HG02970 (cell line): ENCODE measurements at regions not wholly inside any gene's neighbourhood (a gene's known extent, or its start where the extent isn't known, plus 50 kb on each side); places are given as distances from the start of the nearest gene placed in this dataset.

Source experiments
- ATAC-seq: cut with Tn5 transposase; IDR thresholded peaks from one replicate; pipeline ENCODE4 v1.9.1; 2021; ENCODE audit warnings: mild to moderate bottlenecking, moderate library complexity, moderate number of reproducible peaks; ENCODE audit not compliant: unreplicated experiment, low FRiP score

DNA sequence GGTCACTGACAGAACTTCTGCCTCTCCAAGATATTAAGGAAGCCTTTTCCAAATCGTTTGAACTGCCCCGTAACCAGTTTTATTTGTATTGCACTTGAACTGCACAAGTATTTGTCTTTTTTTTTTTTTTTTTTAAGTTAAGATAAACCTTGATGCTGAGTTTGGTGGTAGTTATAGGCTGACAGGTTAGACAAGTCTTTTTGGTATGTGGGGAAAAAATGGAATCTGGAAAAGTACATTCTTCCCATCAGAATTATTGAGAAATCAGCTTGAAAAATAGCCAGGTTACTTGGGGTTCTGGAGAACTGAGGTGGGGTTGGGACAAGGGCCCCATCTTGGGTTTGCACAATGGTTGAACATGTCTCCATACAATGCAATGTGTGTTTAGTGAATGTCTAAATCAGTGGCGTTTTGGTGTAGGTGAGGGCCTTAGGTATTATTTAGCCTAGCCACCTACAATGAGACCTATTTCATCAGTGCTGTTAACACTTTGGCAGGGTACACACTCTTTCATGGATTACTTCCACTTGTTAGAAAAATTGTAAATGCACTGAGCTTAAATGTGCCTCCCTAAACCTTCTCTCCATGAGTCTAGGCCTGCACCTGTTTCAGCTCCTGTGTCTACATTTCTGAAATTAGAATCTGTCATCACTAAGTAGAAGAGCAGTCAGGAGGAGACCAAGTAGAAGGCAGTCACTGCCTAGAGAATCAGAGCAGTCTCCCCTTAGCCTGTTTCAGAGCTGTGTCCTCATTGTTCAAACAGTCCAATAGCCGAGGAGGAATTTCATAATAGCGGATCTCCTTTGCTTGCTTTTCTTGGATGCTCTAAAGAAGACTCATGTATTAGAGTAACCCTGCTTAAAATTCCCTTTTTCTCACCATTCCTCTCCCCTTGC is 140.0 kb upstream of the HMHB1 start:
- ATAC-seq, result no peak

DNA sequence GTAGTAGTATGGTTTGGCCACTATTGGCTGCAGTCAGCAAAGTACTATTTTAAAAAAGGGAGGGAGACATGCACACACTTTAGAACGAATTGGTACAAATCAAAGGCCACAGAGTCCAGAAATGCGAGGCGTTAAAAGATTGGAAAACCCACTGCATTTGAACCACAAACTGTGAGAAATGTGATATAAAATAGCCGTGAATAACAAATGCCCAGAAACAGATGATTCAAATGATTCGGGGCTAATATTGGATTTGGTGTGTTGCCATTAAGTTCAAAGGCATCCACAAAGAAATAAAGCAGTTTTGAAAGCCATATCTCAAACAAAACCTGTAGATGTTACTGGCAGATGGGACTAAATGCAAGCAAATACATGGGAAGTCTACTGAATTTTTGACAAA is 140.9 kb upstream of the HMHB1 start:
- no peak for ATAC-seq

DNA sequence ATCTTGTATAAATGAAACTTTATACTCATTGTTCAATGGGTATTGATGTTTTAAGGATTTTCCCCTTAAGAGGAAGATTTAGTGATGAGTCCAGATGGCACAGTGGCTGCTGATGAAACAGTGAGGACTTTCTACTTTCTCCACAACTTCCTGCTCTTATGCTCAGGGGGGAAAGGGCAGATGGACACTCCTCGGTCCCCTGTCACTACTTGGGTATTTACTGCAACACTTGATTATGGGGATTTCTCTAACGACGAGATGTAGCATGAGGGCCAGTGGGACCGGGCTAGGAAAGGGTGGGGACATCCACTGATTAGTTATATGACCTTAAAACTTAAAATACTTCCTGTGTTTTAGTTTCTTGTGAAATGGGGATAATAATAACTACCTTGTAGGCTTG is 146.1 kb upstream of the HMHB1 start:
- ATAC-seq, result no peak

DNA sequence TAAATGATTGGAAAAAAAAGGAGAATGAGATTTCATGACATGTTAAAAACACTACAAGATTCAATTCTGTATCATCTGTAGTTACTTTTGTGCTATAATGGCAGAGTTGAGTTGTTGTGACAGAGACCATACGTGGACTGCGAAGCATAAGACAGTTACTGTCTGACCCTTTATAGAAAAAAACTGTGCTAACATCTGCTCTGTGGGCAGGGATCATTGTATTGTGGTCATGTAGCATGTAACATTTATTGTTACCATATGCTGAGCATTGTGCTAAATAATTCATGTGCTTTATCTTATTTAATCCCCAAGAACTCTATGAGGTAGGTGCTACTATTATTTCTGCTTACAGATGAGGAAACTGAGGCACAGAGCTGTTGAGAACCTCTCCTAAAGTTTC is 147.3 kb upstream of the HMHB1 start:
- ATAC-seq, result no peak

DNA sequence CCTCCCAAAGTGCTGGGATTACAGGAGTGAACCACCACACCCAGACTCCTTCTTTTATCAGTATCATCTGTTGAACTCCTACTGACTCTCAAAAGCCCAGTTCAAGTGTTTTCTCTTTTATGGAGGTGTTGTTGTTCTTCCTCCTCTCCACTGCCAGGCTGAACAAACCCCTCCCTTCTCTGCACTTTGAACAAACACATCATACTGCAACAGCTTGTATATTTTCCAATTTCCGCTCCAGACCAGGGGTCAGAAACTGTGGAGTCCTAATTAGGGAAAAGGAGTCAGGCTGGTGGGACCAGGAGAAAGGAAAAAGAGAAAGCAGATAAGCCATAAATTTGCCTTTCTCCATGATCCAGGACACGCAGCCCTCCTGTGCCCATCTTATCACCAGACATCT is 148.1 kb upstream of the HMHB1 start:
- ATAC-seq, result no peak

DNA sequence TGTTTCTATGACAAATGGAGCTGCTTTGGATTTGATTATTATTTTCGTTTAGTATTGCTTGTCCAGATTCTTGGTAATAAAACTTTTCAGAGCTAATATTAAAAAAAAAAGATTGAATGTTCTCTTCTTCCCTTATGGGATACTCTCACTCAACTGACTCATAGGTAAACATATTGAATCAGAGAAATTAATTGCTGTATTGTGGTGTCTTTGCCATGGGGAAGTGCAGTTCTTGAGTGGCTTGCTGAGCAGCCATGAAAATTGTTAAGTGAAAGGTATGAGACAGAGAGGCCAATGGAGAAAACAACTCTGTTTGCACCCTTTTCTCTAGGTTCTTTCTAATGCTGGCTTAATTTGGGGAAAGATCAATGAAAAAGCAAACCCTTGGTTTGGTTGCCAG is 149.9 kb upstream of the HMHB1 start:
- no peak for ATAC-seq

DNA sequence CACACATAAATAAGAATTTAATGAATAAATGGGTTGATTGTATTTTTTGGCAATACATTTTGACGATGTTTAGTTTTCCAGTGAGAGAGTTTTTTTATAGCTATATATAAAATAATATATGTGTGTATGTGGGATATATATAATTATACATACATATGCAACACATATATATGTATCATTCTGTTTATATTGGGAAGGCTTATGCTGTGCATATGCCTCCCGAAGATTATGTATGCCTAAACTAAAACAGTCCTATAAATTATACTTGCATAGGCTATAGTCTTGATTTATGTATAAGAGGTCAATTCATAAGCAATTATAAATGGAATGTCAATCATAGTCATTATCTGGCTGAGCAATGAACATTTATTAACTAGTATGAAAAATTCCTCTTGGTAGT is 151.3 kb upstream of the HMHB1 start:
- no peak for ATAC-seq

DNA sequence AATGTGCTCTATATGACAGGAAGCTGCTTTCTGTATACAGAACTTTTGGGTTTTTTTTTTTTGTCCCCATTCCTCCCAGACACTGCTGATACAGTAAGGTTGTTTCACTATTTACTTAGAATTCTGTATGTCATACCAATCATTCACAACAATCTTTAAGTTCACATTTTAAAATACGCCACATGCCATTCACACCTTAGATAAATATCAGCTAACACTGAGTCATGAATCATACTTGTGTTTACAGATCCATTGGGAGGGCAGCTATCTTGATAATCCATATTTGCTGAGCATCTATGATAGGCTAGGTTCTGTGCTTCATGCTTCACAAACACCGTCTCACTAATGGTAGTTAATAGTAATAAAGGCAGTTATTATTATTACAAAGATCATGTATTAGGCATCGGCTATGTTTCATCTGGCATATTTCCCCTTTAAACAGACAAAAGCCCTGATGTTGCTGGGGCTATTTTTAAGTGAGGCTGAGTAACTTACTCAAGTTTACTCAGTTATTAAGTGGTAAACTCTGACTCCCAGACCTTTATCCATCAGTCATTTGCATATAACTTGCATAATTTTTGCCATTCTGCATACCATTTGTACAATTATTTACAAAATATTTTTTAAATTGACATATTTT is 152.2 kb upstream of the HMHB1 start:
- ATAC-seq, result no peak

DNA sequence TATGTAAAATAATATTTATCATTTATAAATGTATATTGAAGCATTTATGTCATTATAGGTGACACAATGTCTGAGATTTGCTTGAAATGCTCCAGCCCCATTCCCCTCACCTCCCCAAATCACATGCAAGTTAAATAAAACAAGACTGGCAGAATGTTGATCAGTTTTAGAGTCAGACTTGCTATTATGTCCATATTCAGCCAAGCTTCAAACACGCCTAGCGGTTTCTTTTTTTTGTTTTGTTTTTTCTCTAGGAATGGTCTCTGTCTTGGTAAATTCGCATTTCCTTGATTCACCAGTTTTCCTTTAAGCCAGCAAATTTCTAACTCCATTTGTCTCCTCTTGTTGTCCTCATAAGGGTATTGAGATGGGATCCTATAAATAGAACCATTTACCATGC is 153.0 kb upstream of the HMHB1 start:
- ATAC-seq, result no peak

DNA sequence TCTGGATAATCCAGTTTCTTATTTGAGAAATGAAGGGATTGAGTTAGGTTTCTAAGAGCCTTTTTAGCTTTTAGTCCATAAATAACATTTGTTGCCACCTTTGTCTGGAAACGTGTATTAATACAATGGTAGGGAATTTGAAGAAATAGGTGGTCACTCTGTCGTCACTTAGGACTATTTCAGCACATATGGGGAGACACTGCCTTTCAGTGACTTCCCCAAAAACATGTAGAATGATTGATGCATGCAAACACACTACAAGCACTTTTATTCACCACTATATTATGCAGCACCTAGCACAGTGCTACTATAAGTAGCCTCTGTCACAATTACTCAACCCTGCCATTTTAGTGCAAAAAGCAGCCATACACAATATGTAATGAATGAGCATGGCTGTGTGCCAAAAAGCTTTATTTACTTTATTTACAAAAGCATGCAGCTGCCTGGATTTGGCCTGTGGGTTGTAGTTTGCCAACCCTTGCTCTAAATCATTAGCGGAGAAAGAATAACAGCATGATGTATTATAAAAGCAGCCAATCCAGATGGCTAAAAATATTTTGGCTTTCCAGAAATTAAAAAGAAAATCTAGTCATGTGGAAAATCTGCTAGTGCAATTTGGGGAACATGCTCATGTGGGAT is 154.2 kb upstream of the HMHB1 start:
- no peak for ATAC-seq

DNA sequence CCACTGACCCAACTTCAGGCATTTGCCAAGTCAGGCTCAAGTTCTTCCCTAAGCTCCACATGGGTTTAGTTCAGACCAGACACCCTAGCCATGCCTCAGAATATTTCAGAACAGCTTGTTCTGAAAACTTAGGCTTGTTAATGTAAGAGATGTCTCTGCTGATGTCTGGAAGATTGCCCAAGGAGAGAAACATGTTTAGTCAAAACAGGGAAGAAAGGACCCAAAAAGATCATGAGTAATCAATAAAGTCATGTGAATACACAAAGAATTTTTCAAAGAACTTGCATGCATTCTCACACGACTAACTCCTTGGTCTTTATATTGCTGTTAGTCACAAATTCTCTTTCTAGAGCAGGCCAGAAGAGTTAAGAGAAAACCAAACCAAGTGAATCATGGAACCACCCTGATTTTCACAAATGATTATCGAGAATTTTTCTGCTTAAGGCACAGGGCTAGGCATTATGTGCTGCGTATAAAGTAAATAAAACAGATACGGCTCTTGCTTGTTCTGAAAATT is 158.1 kb upstream of the HMHB1 start:
- no peak for ATAC-seq

DNA sequence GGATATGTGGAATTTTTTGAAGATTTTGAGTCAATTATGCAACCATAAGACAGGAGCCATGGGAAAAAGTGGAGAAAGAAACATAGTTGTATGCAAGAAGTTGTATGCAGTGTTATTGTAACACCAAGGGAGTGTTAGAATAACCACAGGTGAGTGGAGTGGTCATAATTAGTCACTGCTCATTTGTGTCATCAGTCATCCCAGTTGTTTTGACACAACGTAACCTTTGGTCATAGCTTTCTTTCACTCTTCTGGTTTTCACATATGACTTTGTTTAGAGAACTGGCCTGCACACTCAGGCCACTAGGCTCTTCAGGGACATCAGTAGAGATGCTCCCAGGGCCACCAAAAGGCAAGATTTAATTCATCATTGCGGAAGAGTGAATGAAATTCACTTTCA is 158.7 kb upstream of the HMHB1 start:
- ATAC-seq, result no peak

DNA sequence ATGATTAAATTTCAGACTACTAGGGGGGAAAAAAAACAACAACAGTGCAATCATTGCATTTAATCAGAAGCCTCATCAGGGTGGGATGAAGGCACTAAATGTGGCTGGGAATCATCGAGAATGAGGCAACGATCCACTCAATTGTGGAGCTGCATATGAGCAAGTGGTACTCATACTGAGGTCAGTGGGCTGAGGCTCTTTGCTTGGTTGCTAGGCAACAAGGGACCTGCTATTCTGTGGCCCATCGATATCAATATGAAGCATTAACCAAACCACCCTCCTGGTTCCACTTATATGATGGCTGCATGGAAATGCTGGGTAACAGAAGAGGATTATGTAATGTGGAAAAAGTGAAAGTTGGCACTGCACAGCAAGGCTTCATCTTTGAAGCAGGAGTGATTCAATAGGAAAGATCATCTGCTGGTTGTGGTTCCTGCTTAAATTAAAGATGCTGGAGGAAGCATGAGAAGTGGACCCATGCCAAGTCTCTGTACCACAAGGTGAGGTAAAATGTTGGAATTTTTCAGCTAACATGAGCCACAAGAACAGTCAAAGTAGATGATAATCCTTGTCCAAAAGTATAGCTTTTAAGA is 159.8 kb upstream of the HMHB1 start:
- ATAC-seq, result no peak

DNA sequence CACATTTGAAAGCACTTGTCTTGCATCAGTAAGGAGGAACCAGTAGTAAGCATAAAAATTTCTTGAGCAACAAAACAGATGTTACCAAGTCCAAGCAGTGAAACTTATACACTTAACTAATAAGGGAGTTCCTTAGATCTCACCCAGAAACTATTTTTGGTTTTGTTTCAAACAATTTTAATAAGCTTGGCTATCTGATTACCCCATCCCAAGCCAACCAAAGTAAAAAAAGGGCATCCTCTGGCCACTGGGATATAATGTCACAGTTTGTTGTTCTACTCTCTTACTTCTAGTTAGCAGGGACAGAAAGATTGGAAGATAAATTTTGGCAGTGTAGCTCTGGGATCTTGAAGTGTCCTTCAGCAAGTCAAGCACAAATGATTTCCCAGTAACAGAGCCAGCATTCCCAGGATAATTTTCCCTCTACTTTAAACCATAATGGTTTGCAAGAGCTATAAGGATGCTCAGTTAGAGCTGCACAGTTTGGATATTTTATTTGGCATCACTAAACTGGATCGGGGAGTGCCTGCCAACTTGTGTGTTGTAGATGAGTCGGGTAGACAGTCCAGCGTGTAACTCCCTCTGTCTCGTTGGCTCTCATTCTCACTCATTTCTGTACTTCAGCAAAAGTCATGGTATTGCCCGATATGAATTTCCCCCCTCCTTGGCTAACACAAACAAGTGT is 161.9 kb upstream of the HMHB1 start:
- no peak for ATAC-seq

DNA sequence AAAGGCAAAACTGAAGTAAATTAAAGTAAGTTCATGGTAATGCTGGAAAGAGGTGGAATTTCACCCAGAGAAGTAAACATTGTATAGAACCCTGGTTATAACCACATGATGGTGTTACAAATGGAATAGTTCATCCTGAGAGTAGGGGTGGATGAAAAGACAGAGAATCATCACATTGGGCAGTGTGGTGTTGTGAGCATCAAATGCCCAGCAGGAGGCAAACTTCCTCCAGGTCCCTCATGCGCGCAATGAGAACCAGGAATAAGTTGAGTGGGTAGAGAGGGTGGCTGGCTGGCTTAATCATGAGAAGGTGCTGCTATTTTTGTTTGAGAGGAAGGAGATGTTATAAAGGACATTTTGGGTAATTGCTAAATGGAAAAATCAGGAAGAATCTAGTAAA is 163.3 kb upstream of the HMHB1 start:
- no peak for ATAC-seq

DNA sequence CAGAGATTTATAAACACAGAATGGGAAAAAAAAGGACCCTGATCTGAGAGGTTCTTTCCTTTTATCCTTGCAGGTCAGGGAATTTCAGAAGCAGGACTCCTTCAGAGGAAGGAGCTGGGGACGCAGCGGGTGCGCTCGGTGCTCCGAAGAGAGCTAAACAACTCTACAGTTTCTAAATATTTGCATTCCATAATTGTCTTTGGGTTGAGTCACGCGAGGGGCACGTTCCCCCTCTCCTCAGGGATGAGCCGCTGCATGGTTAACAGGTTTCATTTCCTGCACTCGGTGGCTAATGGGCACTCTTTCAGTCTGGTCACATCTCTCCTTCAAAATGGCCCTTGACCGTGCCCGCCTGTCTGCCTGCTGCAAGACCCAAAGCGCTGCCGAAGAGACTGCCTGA is 165.0 kb upstream of the HMHB1 start:
- no peak for ATAC-seq

DNA sequence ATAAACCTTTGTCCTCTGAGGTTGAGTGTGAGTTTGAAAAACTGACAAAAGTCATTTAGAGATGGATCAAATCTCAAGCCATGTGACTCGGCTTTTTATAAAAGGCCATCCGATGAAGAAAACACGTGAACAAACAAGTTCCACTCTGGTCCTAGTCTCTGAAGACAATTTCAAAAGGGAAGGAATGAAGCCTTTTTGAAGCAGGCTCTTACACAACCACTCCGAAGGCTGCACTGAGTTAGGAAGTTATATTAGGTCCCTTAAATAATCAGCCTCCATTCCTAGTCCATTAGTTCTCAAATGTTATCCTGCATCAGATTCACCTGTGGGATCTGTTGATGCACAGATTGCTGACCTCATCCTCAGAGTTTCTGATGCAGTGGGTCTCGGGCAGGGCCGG is 166.6 kb upstream of the HMHB1 start:
- ATAC-seq, result no peak

DNA sequence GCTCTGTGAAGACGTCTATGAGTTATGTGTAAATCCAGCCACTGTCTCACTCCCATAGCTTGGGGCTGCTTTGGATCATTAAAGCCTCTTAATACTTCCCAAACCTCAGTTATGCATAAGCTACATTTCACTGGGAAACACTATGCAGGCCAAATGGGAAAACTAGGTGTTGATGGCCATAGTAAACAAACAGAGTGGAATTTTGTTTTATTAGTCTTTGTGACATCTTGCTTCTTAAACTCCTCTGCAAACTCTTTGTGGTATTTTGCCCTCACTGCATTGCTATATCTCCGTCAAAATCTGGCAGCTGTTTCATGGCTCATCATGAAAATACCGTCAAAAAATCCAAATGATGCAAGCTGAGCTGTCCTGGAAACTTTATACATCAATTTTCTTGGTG is 167.2 kb upstream of the HMHB1 start:
- no peak for ATAC-seq

DNA sequence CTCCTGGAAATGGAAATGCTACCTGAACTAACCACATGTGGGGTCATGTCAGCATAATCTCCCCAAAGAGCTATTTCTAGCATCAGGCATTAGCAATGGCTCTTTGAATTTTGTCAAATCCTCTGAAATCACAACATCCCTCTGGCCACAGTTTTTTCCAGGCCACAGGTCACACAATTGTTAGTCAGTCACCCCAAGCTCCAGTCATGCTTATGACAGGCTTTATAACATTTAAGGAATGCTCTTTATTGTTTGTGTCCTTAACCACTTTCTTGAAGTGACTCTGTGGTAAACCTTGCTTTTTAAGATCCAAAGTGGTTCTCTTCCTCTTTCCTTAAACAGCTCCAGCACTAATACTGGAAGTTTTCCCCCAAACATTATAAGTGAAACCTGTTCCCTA is 169.2 kb upstream of the HMHB1 start:
- no peak for ATAC-seq

DNA sequence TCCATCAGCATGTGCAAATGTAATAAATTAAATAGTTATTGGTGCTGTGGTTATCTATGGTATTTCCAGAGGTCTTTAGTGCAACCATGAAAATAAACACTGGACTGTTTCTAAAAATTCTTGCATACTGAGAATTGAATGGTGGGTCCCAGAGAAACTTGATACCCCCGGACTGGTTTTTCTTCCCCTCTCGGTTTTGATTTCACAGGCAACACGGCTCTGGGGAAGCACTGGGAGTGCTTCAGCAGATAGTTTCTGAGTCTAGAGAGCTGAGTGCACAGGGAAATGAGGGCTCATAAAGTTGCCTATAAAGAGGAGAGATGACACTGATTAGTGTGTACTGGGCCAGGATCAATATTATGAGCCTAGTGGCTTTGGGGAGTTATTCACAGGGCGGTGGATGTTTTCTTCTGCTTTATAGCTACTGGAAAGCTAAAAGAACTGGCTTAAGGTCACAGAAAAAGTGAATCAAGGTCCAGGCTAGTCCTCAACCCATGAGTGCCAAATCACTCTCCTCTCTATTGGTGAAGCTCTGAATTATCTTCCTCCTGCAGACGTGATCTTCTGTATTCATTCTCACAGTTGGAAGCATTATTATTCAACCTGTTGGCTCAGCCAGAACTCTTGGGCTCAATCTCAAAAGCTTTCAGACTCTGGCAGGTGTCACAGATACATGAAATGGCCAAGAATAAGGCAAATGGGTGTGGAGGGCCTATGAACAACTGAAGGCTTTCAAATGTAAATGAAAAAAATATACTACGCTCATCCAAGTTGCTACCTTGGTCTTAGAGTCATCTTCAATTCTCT is 170.2 kb upstream of the HMHB1 start:
- ATAC-seq, result no peak
